Astrocyte (in vitro differentiated cells and primary cell): ENCODE measurements at regions not wholly inside any gene's neighbourhood (a gene's known extent, or its start where the extent isn't known, plus 50 kb on each side); places are given as distances from the start of the nearest gene placed in this dataset.

Source experiments
- CTCF ChIP-seq: IDR thresholded peaks from 2 replicates; pipeline ENCODE4 v1.5.1; 2011; ENCODE audit warnings: low read depth, mild to moderate bottlenecking, inconsistent platforms, low read length, moderate library complexity; ENCODE audit not compliant: insufficient read depth
- EZH2 ChIP-seq: IDR thresholded peaks from 2 replicates; pipeline ENCODE4 v1.6.1; 2012; ENCODE audit warnings: mild to moderate bottlenecking, low read length, inconsistent platforms; ENCODE audit not compliant: insufficient read depth

GRCh38 chr10:53744746-53745145 is 972.2 kb upstream of the MBL2 start:
- TF ChIP-seq CTCF (no peak), EZH2 (no peak)
